ENCODE measurements at regions not wholly inside any gene's neighbourhood (a gene's known extent, or its start where the extent isn't known, plus 50 kb on each side); places are given as distances from the start of the nearest gene placed in this dataset.

- TF ChIP-seq SIN3A (IDR thresholded peaks at IDR 0.05; ENCODE audit: borderline replicate concordance, insufficient read depth, low read depth, low read length) = no peak
- TF ChIP-seq CTCF (IDR thresholded peaks at IDR 0.05) = no peak
- no peak for TF ChIP-seq REST (IDR thresholded peaks at IDR 0.05; ENCODE audit: insufficient read depth in 1 of 2, low read depth in 2 of 2, low read length in 1 of 2)
Measured at GRCh38 chrX:150165776-150166610, 197.1 kb upstream of the MAMLD1 start.

Measured in Panc1 (cell line).